ENCODE measurements at regions not wholly inside any gene's neighbourhood (a gene's known extent, or its start where the extent isn't known, plus 50 kb on each side); places are given as distances from the start of the nearest gene placed in this dataset.

DNA sequence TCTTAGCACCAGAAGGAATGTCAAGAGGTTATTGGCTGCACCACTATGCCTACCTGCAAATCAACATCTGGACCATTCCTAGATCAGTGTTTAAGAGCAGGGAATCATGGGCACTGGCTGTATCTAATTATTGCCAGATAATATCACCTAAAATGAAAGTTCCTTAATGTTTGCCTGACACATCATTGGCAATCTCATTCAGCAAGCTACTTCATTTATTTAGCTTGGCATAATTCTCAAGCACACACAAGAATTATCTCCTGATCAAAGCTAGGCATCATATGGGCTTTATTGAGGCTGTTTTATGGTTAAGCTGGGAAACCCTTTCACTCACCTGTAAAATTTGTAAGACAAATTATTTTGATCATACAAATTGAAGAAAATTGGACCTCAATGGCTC lies 581.7 kb downstream of the INHBA start:
- TF ChIP-seq EZH2phosphoT487 (IDR thresholded peaks at IDR 0.05; ENCODE audit: borderline replicate concordance): no peak
- TF ChIP-seq, protein P1, sequence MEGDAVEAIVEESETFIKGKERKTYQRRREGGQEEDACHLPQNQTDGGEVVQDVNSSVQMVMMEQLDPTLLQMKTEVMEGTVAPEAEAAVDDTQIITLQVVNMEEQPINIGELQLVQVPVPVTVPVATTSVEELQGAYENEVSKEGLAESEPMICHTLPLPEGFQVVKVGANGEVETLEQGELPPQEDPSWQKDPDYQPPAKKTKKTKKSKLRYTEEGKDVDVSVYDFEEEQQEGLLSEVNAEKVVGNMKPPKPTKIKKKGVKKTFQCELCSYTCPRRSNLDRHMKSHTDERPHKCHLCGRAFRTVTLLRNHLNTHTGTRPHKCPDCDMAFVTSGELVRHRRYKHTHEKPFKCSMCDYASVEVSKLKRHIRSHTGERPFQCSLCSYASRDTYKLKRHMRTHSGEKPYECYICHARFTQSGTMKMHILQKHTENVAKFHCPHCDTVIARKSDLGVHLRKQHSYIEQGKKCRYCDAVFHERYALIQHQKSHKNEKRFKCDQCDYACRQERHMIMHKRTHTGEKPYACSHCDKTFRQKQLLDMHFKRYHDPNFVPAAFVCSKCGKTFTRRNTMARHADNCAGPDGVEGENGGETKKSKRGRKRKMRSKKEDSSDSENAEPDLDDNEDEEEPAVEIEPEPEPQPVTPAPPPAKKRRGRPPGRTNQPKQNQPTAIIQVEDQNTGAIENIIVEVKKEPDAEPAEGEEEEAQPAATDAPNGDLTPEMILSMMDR (conservative IDR thresholded peaks at IDR 0.05; ENCODE audit: low read length): no peak
- Histone ChIP-seq H3K4me1 (ENCODE audit: insufficient read depth, low read length, poor library complexity, severe bottlenecking) (no peaks in the 10 kb centered on the region), H3K27me3 (ENCODE audit: insufficient read depth, low read length, poor library complexity, severe bottlenecking) (no peaks in the 10 kb centered on the region), H2AFZ (ENCODE audit: low read length) (no peak overlapping the region), H3K4me3 (ENCODE audit: low read length, poor library complexity, severe bottlenecking) (no peak overlapping the region), H3K4me2 (ENCODE audit: low read depth, low read length, poor library complexity, severe bottlenecking) (no peak overlapping the region), H3K9me3 (ENCODE audit: insufficient read depth, low read depth, low read length) (no peaks in the 10 kb centered on the region; the same call in 1 of the 2 replicates), H3F3A (ENCODE audit: low read depth) (no peaks in the 10 kb centered on the region), H3K9me2 (replicated peaks; ENCODE audit: low read depth, low read length) (no peaks in the 10 kb centered on the region), H3K79me2 (ENCODE audit: insufficient read depth, low read length) (no peaks in the 10 kb centered on the region), H4K20me1 (ENCODE audit: insufficient read depth, low read length, poor library complexity, severe bottlenecking) (no peaks in the 10 kb centered on the region), H3K36me3 (ENCODE audit: insufficient read depth, low read length) (no peaks in the 10 kb centered on the region), H3K9ac (ENCODE audit: low read depth, low read length, poor library complexity, severe bottlenecking) (no peak overlapping the region)

DNA sequence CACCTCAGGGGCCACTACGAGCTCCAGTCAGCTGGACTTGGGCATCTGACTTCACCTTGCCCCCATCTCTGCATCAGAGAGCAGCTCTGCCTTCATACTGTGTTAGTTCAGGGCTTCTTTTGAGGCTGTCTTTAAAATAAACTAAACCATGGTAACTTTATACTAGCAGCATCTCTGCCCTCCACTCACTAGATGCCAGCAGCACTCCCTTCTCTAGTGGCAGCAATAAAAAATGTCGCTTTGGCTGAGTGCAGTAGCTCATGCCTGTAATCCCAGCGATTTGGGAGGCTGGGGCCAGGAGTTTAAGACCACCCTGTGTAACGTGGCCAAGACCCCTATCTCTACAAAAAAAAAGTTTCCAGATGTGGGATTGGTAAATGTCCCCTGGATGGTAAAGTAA lies 584.4 kb downstream of the INHBA start:
- no peak overlapping the region for H3K4me3 ChIP-seq (ENCODE audit: low read length, poor library complexity, severe bottlenecking)
- TF ChIP-seq EZH2phosphoT487 (IDR thresholded peaks at IDR 0.05; ENCODE audit: borderline replicate concordance): no peak
- H3K9me2 ChIP-seq (replicated peaks; ENCODE audit: low read depth, low read length): no peaks in the 10 kb centered on the region
- no peak overlapping the region for H3K4me2 ChIP-seq (ENCODE audit: low read depth, low read length, poor library complexity, severe bottlenecking)
- no peaks in the 10 kb centered on the region for H3F3A ChIP-seq (ENCODE audit: low read depth)
- H3K79me2 ChIP-seq (ENCODE audit: insufficient read depth, low read length): no peaks in the 10 kb centered on the region
- no peak overlapping the region for H2AFZ ChIP-seq (ENCODE audit: low read length)
- no peaks in the 10 kb centered on the region for H4K20me1 ChIP-seq (ENCODE audit: insufficient read depth, low read length, poor library complexity, severe bottlenecking)
- H3K36me3 ChIP-seq (ENCODE audit: insufficient read depth, low read length): no peaks in the 10 kb centered on the region
- H3K9me3 ChIP-seq (ENCODE audit: insufficient read depth, low read depth, low read length): no peaks in the 10 kb centered on the region; the same call in 1 of the 2 replicates
- no peaks in the 10 kb centered on the region for H3K27me3 ChIP-seq (ENCODE audit: insufficient read depth, low read length, poor library complexity, severe bottlenecking)
- no peak overlapping the region for H3K9ac ChIP-seq (ENCODE audit: low read depth, low read length, poor library complexity, severe bottlenecking)
- H3K4me1 ChIP-seq (ENCODE audit: insufficient read depth, low read length, poor library complexity, severe bottlenecking): no peaks in the 10 kb centered on the region

DNA sequence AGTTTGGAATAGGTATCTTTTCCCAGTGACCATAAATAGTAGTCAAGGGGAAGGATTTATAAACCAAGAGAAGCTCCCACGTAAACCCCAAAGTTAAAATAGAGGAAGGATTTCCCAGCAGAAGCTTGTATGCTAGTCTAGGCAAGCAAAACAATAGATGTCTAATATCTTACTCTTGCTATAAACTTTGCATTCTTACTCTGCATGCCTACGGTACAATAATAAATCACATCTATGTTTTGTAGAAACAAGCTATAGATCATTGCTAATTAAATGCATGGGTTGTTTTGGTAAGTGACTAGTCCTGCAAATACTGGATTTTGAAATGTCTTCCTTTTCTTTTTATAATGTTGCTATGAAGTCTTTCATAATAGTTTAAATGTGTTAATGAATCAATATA lies 585.5 kb downstream of the INHBA start:
- Histone ChIP-seq H3K9me3 (ENCODE audit: insufficient read depth, low read depth, low read length) (no peaks in the 10 kb centered on the region; the same call in 1 of the 2 replicates), H3K4me1 (ENCODE audit: insufficient read depth, low read length, poor library complexity, severe bottlenecking) (no peaks in the 10 kb centered on the region), H3K79me2 (ENCODE audit: insufficient read depth, low read length) (no peaks in the 10 kb centered on the region), H2AFZ (ENCODE audit: low read length) (no peak overlapping the region), H3K4me2 (ENCODE audit: low read depth, low read length, poor library complexity, severe bottlenecking) (no peak overlapping the region), H3K9me2 (replicated peaks; ENCODE audit: low read depth, low read length) (no peaks in the 10 kb centered on the region), H3F3A (ENCODE audit: low read depth) (no peaks in the 10 kb centered on the region), H3K36me3 (ENCODE audit: insufficient read depth, low read length) (no peaks in the 10 kb centered on the region), H3K9ac (ENCODE audit: low read depth, low read length, poor library complexity, severe bottlenecking) (no peak overlapping the region), H3K27me3 (ENCODE audit: insufficient read depth, low read length, poor library complexity, severe bottlenecking) (no peaks in the 10 kb centered on the region), H4K20me1 (ENCODE audit: insufficient read depth, low read length, poor library complexity, severe bottlenecking) (no peaks in the 10 kb centered on the region), H3K4me3 (ENCODE audit: low read length, poor library complexity, severe bottlenecking) (no peak overlapping the region)
- TF ChIP-seq EZH2phosphoT487 (IDR thresholded peaks at IDR 0.05; ENCODE audit: borderline replicate concordance): no peak
- TF ChIP-seq, protein P1 (conservative IDR thresholded peaks at IDR 0.05; ENCODE audit: low read length): no peak

DNA sequence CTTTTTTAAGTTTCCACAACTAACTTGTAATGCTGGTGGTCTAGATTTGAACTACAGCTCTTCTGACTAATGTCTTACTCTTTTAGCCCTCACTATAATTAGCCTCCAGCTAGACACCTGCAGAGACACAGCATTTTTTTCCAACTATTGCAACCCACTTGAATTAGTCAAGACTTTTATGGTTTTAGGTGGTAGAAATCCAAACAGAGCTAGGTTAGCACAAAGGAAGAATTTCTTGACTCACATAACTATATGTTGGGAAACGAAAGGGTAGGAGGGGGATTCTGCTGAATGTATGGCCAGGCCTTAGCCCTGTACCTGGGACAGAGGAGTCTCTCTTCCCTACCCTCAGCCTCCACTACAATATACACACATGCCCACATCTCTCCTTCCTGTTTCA lies 586.1 kb downstream of the INHBA start:
- Histone ChIP-seq H3K9ac (ENCODE audit: low read depth, low read length, poor library complexity, severe bottlenecking) (no peak overlapping the region), H3K79me2 (ENCODE audit: insufficient read depth, low read length) (no peaks in the 10 kb centered on the region), H3K4me2 (ENCODE audit: low read depth, low read length, poor library complexity, severe bottlenecking) (no peak overlapping the region), H3K4me1 (ENCODE audit: insufficient read depth, low read length, poor library complexity, severe bottlenecking) (no peaks in the 10 kb centered on the region), H3K9me2 (replicated peaks; ENCODE audit: low read depth, low read length) (no peaks in the 10 kb centered on the region), H4K20me1 (ENCODE audit: insufficient read depth, low read length, poor library complexity, severe bottlenecking) (no peaks in the 10 kb centered on the region), H3K4me3 (ENCODE audit: low read length, poor library complexity, severe bottlenecking) (no peak overlapping the region), H2AFZ (ENCODE audit: low read length) (no peak overlapping the region), H3K9me3 (ENCODE audit: insufficient read depth, low read depth, low read length) (no peaks in the 10 kb centered on the region; the same call in 1 of the 2 replicates), H3K27me3 (ENCODE audit: insufficient read depth, low read length, poor library complexity, severe bottlenecking) (no peaks in the 10 kb centered on the region), H3K36me3 (ENCODE audit: insufficient read depth, low read length) (no peaks in the 10 kb centered on the region), H3F3A (ENCODE audit: low read depth) (no peaks in the 10 kb centered on the region)
- TF ChIP-seq, protein P1 (conservative IDR thresholded peaks at IDR 0.05; ENCODE audit: low read length): no peak
